ENCODE measurements at regions not wholly inside any gene's neighbourhood (a gene's known extent, or its start where the extent isn't known, plus 50 kb on each side); places are given as distances from the start of the nearest gene placed in this dataset.

DNA sequence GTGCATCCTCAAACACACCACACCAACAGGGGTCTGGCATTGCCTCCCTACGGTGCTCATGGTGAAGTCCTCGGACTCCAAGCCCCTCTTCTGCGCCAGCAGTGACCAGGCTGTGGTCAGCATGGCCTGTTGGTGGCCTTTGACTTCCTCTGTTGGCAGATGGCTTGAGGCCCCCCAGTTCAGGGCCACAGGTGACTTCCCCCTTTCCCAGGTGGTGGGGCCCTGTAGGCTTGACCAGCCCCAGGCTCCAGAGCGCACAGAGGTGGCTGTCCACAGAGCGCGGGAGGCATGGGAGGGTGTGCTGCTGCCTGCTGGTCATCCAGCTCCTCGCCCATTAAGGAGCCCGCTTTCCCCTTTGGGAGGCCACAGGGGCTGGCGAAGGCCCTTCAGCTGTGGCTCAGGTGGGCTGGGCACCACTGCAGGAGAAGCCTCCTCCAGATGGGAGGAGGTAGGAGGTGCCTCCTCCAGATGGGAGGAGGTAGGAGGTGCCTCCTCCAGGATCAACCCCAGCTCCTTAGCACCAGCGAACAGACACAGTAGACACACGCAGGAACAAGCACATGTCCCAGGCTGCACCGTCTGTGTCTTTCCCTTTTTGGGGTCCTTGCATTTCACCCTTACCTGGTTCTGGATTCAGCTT lies 52.1 kb upstream of the BHLHE23 start:
- no peak for DNase-seq

GRCh38 chr20:63057171-63058117 lies 50.7 kb upstream of the BHLHE23 start:
- DNase-seq, result no peak

GRCh38 chr20:63056236-63057170 lies 49.7 kb upstream of the BHLHE23 start:
- peak in 24 of 56 donors; percentile 7 to 71 (median 26) for DNase-seq

Data from nucleus accumbens (tissue), 56 donors.